Mesothelial cell of epicardium (in vitro differentiated cells): ENCODE measurements at regions not wholly inside any gene's neighbourhood (a gene's known extent, or its start where the extent isn't known, plus 50 kb on each side); places are given as distances from the start of the nearest gene placed in this dataset.

ENCODE experiments used
- DNase-seq, 2 experiments: peaks; one replicate each; pipeline ENCODE4 v3.0.0; 2021; ENCODE audit warnings: low spot score in 2 of 2; ENCODE audit not compliant: unreplicated experiment in 2 of 2
- H3K27ac Mint-ChIP-seq: 2 replicates; pipeline ENCODE4 v1.8.0; 2021; ENCODE audit warnings: mixed read lengths
- H3K27me3 Mint-ChIP-seq: 2 replicates; pipeline ENCODE4 v1.8.0; 2021; ENCODE audit warnings: low read depth, mixed read lengths
- H3K36me3 Mint-ChIP-seq: 2 replicates; pipeline ENCODE4 v1.8.0; 2021; ENCODE audit warnings: mixed read lengths
- H3K4me1 Mint-ChIP-seq: 2 replicates; pipeline ENCODE4 v1.8.0; 2021; ENCODE audit warnings: mixed read lengths
- H3K4me3 Mint-ChIP-seq: 2 replicates; pipeline ENCODE4 v1.8.0; 2021; ENCODE audit warnings: mild to moderate bottlenecking, moderate library complexity, mixed read lengths
- H3K9me3 Mint-ChIP-seq: 2 replicates; pipeline ENCODE4 v1.8.0; 2021; ENCODE audit warnings: mixed read lengths
- CTCF ChIP-seq: fragments of 200-600 bp; sonication (generic); IDR thresholded peaks from one replicate; pipeline ENCODE4 v1.5.0; 2021; ENCODE audit warnings: antibody characterized with exemption; ENCODE audit not compliant: unreplicated experiment

- H3K27ac Mint-ChIP-seq: no peak overlapping the region
- peaks cover 8% of the 10 kb centered on the region for H3K9me3 Mint-ChIP-seq
- TF ChIP-seq CTCF: no peak
- peaks cover 2% of the 10 kb centered on the region for H3K4me1 Mint-ChIP-seq
- no peaks in the 10 kb centered on the region for H3K27me3 Mint-ChIP-seq
- DNase-seq: no peak
- H3K36me3 Mint-ChIP-seq: no peaks in the 10 kb centered on the region
- no peak overlapping the region for H3K4me3 Mint-ChIP-seq
Observed at GRCh38 chr6:141134723-141135122, 998.0 kb upstream of the GJE1 start.

GRCh38 chr6:141133836-141134235 is 998.9 kb upstream of the GJE1 start:
- H3K27ac Mint-ChIP-seq: no peak overlapping the region
- TF ChIP-seq CTCF: no peak
- H3K9me3 Mint-ChIP-seq: peaks cover 8% of the 10 kb centered on the region
- no peak for DNase-seq
- no peaks in the 10 kb centered on the region for H3K27me3 Mint-ChIP-seq
- H3K36me3 Mint-ChIP-seq: no peaks in the 10 kb centered on the region
- no peak overlapping the region for H3K4me3 Mint-ChIP-seq
- peaks cover 2% of the 10 kb centered on the region for H3K4me1 Mint-ChIP-seq

GRCh38 chr6:141133346-141133745 is 999.4 kb upstream of the GJE1 start:
- Mint-ChIP-seq H3K36me3 (no peaks in the 10 kb centered on the region), H3K9me3 (peaks cover 8% of the 10 kb centered on the region)

GRCh38 chr6:141131616-141132015 is 1001.1 kb upstream of the GJE1 start:
- no peak for TF ChIP-seq CTCF
- DNase-seq: no peak
- Mint-ChIP-seq H3K27ac (no peak overlapping the region), H3K27me3 (no peaks in the 10 kb centered on the region), H3K4me1 (peaks cover 2% of the 10 kb centered on the region), H3K9me3 (peaks cover 8% of the 10 kb centered on the region), H3K4me3 (no peak overlapping the region), H3K36me3 (no peaks in the 10 kb centered on the region)

More at GRCh38 chr6:141133346-141133745, 999.4 kb upstream of the GJE1 start:
- H3K4me3 Mint-ChIP-seq: no peak overlapping the region
- H3K27ac Mint-ChIP-seq: no peak overlapping the region
- DNase-seq: no peak
- no peaks in the 10 kb centered on the region for H3K27me3 Mint-ChIP-seq
- peaks cover 2% of the 10 kb centered on the region for H3K4me1 Mint-ChIP-seq
- no peak for TF ChIP-seq CTCF

GRCh38 chr6:141123497-141123896 is 1009.2 kb upstream of the GJE1 start:
- H3K9me3 Mint-ChIP-seq: peaks cover 11% of the 10 kb centered on the region
- H3K4me3 Mint-ChIP-seq: no peak overlapping the region
- no peaks in the 10 kb centered on the region for H3K27me3 Mint-ChIP-seq
- peaks cover 2% of the 10 kb centered on the region for H3K36me3 Mint-ChIP-seq
- H3K27ac Mint-ChIP-seq: no peak overlapping the region
- no peak for DNase-seq
- H3K4me1 Mint-ChIP-seq: peaks cover 9% of the 10 kb centered on the region
- TF ChIP-seq CTCF: no peak

GRCh38 chr6:141123049-141123448 is 1009.7 kb upstream of the GJE1 start:
- H3K4me1 Mint-ChIP-seq: peaks cover 9% of the 10 kb centered on the region
- peaks cover 11% of the 10 kb centered on the region for H3K9me3 Mint-ChIP-seq
- no peak for DNase-seq
- TF ChIP-seq CTCF: no peak
- H3K27me3 Mint-ChIP-seq: no peaks in the 10 kb centered on the region
- H3K36me3 Mint-ChIP-seq: peaks cover 2% of the 10 kb centered on the region
- H3K4me3 Mint-ChIP-seq: no peak overlapping the region
- peak overlapping the region; percentile 16 for H3K27ac Mint-ChIP-seq
